Cardiac fibroblast (primary cell): ENCODE measurements at regions not wholly inside any gene's neighbourhood (a gene's known extent, or its start where the extent isn't known, plus 50 kb on each side); places are given as distances from the start of the nearest gene placed in this dataset.

Source experiments
- DNase-seq, 2 donors: peaks; one replicate each; pipeline versions ENCODE4 v3.0.0 to v3.0.0-alpha.2; 2010; ENCODE audit warnings: low read depth in 2 of 2
- H3K4me3 ChIP-seq, 2 donors: replicated peaks in 1 of 2; 1 replicate in 1 of 2; 2 replicates in 1 of 2; pipeline ENCODE4 v1.5.1; 2011; ENCODE audit warnings: low read depth in 2 of 2, low read length in 2 of 2, mild to moderate bottlenecking in 2 of 2, moderate library complexity in 1 of 2
- TF ChIP-seq, protein P1 (sequence below): IDR thresholded peaks from one replicate; pipeline ENCODE4 v1.5.1; 2011; ENCODE audit warnings: low read depth, mild to moderate bottlenecking, low read length, inconsistent platforms

DNA sequence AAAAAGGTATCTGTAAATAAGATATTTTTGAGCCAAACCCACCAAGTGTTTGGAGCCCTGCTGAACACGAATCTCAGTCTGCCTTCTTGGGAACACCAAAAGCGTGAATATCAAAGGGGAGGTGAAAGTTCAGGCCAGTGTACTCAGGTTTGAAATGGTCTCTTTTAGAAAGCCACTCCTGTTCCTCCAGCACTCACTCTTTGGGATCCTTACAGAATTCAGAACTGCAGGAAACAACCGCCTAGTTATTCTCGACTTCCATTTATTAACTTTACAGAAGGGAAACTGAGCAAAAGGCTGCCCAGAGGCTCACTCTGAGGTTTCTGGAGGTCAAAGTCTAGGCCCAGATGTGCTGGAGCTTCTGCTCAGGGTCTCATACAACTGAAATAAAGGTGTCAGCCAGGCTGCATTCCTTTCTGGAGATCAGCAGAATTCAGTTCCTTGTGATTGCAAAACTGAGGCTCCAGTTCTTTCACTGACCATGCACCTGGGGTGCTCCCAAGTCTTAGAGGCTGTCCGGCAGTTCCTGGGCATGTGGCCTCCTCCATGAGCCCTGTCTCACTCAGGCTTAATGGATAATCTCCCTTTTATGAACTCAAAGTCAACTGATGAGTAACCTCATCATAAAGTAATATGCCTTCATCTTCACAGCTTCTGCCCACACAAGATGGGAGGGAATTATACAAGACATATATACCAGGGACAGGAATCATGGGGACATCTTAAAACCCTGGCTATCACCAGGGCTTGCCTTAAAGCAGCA lies 65.5 kb upstream of the TNFAIP3 start:
- TF ChIP-seq, protein P1, sequence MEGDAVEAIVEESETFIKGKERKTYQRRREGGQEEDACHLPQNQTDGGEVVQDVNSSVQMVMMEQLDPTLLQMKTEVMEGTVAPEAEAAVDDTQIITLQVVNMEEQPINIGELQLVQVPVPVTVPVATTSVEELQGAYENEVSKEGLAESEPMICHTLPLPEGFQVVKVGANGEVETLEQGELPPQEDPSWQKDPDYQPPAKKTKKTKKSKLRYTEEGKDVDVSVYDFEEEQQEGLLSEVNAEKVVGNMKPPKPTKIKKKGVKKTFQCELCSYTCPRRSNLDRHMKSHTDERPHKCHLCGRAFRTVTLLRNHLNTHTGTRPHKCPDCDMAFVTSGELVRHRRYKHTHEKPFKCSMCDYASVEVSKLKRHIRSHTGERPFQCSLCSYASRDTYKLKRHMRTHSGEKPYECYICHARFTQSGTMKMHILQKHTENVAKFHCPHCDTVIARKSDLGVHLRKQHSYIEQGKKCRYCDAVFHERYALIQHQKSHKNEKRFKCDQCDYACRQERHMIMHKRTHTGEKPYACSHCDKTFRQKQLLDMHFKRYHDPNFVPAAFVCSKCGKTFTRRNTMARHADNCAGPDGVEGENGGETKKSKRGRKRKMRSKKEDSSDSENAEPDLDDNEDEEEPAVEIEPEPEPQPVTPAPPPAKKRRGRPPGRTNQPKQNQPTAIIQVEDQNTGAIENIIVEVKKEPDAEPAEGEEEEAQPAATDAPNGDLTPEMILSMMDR = no peak
- no peak for DNase-seq
- no peak overlapping the region for H3K4me3 ChIP-seq

DNA sequence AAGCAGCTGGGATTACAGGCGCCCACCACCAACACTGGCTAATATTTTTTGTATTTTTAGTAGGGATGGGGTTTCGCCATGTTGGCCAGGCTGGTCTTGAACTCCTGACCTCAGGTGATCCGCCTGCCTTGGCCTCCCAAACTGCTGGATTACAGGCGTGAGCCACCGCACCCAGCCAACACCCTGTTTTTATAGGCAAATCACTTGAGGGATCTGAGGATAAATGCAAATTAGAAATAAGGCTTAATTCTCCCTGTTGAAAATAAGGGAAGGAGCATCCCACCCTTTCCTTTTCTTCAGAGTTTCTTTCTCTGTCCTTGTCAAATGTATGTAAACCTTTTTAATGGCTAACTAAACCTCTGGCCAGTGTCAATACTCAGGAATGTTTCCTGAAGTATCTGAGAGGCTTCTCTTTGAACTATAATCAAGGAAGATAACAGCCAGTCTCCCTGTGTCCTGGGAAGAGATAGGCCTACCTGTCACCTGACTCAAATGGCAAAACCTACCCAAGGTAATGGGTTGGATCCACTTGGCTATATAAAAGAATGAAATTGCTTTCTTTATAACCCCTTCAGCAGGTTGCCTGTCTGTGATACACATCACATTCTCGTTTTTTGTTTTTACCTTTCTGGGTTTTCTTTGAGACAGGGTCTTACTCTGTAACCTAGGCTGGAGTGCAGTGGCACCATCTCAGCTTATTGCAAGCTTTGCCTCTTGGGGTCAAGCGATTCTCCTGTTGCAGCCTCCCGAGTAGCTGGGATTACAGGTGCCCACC lies 64.5 kb upstream of the TNFAIP3 start:
- TF ChIP-seq, protein P1 = no peak
- DNase-seq = no peak
- H3K4me3 ChIP-seq = no peak overlapping the region

DNA sequence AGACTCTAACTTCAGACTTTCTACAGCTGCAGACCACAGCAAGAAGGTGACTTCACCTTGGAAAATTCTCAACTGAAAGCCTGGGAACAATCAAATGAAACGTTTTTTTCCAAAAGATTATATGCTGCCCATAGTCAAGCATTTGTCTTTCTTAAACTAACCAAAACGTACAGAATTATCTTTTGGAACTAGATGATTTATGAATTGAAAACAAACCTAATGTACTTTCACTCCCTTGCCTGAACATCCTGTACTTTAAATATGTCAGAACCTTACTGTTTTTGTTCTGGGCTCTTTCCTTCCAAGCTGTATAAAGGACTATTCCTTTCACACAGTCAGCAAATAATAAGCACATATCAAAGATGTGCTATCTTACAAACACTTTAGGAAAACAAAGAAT lies 62.4 kb upstream of the TNFAIP3 start:
- peak in 1 of 2 donors; percentile 69 for DNase-seq
- no peak overlapping the region for H3K4me3 ChIP-seq
- TF ChIP-seq, protein P1 = no peak

DNA sequence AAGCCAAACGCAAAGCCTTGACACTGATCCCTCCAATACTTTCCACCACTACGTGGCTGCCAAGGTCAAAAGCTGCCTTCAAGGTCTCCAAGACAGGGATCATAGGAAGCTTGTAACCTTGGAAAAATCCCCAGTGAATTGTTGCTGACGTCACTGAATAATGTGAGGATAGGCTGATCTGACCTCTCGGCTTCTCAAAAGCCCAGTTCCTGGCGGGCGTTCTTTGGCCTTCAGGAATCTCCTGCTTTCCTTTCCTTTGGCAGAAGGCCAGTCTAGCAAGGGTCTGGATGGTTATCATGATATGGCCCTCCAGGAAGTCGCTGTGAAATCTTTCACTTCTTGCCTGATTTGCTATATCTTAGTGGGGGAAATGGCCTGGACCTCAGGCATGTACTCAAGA lies 61.4 kb upstream of the TNFAIP3 start:
- peak in 1 of 2 donors; percentile 51 for DNase-seq
- no peak overlapping the region for H3K4me3 ChIP-seq
- TF ChIP-seq, protein P1 = no peak

DNA sequence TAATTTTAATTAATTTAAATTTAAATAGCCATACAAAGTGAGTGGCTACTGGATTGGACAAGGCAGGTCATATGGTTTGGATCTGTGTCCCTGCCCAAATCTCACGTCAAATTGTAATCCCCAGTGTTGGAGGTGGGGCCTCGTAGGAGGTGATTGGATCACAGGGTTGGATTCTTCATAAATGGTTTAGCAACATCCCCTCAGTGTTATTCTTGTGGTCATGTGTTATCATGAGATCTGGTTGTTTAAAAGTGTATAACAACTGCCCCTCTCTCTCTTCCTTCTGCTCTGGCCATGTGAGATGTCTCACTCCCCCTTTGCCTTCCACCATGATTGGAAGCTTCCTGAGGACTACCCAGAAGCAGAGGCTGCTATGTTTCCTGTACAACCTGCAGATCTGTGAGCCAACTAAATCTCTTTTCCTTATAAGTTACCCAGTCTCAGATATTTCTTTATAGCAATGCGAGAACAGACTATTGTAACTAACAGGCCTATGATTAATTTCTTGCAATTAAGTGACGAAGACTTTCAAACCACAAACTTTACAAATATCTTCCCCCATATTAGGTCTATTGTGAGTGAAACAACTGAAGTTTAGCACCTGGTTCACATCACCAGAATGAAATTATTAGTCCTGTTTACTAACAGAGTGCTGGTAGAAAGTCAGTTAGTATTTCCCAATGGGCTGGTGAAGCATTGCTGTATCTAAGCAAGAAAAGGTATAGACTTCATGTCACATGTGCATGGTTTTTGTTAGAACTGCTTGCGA lies 60.0 kb upstream of the TNFAIP3 start:
- TF ChIP-seq, protein P1 = no peak
- no peak for DNase-seq
- no peak overlapping the region for H3K4me3 ChIP-seq

DNA sequence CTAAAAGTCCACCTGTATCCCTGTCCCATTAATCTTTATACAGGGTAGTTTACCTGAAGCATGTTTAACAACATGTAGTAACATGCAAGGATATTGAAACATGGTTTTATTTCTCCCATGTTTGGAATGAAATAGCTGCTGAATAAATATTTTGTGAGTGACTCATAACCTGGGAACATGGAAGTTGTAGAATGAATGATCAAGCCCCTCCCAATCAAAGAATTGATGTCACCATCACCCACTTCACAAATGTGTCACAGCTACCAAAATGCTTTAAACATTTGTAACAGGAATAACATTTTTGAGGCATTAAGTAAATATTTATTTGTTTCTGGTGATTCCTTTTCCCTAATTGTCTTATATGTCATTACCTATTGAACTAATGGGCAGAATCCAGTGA lies 58.9 kb upstream of the TNFAIP3 start:
- H3K4me3 ChIP-seq = no peak overlapping the region
- peak; percentile 60 to 94 for DNase-seq
- TF ChIP-seq, protein P1 = no peak
